Parathyroid adenoma (tissue), 2 donors: ENCODE measurements at regions not wholly inside any gene's neighbourhood (a gene's known extent, or its start where the extent isn't known, plus 50 kb on each side); places are given as distances from the start of the nearest gene placed in this dataset.
"Not testable (repeated sequence)": the region's sequence is repeated elsewhere in the genome, so short reads cannot be mapped to it uniquely, and the experiment has no call there.

Experiments
- H2AFZ ChIP-seq: fragments of 300-600 bp; sonication (generic); one replicate; pipeline ENCODE4 v1.7.0; 2017; ENCODE audit warnings: antibody characterized with exemption, mild to moderate bottlenecking
- H3K27ac ChIP-seq: fragments of 300-600 bp; sonication (generic); one replicate; pipeline ENCODE4 v1.7.0; 2017
- H3K27me3 ChIP-seq: fragments of 300-600 bp; sonication (generic); one replicate; pipeline ENCODE4 v1.7.0; 2017; ENCODE audit warnings: low read length; ENCODE audit not compliant: control insufficient read depth, insufficient read depth
- H3K36me3 ChIP-seq: fragments of 300-600 bp; sonication (generic); one replicate; pipeline ENCODE4 v1.7.0; 2017; ENCODE audit warnings: low read length; ENCODE audit not compliant: control insufficient read depth, insufficient read depth
- H3K4me1 ChIP-seq: fragments of 300-600 bp; sonication (generic); one replicate; pipeline ENCODE4 v1.7.0; 2017; ENCODE audit warnings: control low read depth
- H3K4me2 ChIP-seq: fragments of 300-600 bp; sonication (generic); one replicate; pipeline ENCODE4 v1.7.0; 2017; ENCODE audit warnings: low read length
- H3K4me3 ChIP-seq: fragments of 300-600 bp; sonication (generic); one replicate; pipeline ENCODE4 v1.7.0; 2017; ENCODE audit warnings: low read depth, low read length
- H3K79me2 ChIP-seq: fragments of 300-600 bp; sonication (generic); one replicate; pipeline ENCODE4 v1.7.0; 2017; ENCODE audit warnings: control low read depth
- H3K9ac ChIP-seq: fragments of 300-600 bp; sonication (generic); one replicate; pipeline ENCODE4 v1.7.0; 2017; ENCODE audit warnings: mild to moderate bottlenecking
- H3K9me3 ChIP-seq: fragments of 300-600 bp; sonication (generic); one replicate; pipeline ENCODE4 v1.7.0; 2017; ENCODE audit warnings: low read length; ENCODE audit not compliant: control insufficient read depth
- TF ChIP-seq, protein P1 (sequence below): fragments of 300-600 bp; sonication (generic); IDR thresholded peaks from one replicate; pipeline ENCODE4 v1.7.0; 2017; ENCODE audit warnings: antibody characterized with exemption, mild to moderate bottlenecking
- donor health status: primary hyperparathyroidism.

DNA sequence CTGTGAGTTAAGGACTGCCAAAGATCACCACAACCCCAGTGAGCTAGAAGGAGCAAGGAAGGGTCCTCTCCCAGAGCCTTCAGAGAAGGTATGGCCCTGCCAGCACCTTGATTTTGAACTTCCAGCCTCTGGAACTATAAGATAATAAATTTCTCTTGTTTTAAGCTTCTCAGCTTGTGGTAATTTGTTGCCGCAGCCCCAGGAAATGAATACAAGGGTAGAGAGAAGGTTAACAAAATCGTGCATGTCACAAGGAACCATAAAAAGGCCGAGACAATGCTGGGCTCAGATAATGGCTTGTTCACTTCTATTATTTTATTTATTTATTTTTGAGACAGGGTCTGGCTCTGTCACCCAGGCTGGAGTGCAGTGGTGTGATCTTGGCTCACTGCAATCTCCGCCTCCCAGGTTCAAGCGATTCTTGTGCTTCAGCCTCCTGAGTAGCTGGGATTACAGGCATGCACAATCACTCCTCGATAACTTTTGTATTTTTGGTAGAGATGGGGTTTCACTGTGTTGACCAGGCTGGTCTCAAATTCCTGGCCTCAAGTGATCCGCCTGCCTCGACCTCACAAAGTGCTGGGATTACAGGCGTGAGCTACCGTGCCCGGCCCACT, 71.5 kb downstream of the WSB1 start:
- not testable (repeated sequence) for H3K79me2 ChIP-seq, H3K27ac ChIP-seq, H3K4me1 ChIP-seq, H3K9ac ChIP-seq, H3K9me3 ChIP-seq, H3K36me3 ChIP-seq, H3K27me3 ChIP-seq, H2AFZ ChIP-seq, H3K4me2 ChIP-seq, H3K4me3 ChIP-seq

DNA sequence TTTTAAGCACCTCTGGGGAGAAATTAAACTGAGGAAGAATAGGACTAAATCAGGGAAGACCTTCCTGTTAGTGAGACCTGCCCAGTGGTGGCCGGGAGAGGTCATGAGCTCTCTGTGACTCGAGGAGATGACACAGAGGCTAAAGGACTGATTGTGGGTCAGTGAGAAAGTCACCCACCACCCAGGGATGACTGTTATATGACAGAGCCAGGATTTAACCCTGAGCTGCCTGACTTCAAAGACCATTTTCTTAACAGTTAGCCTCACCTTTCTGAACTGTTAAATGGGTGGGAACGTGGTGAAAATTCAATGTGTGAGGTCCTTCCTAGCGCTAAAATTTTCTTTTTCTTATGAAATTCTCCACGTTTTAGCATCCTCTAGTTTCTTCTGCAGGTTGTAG, 72.5 kb downstream of the WSB1 start:
- no peak overlapping the region for H3K4me2 ChIP-seq
- no peak overlapping the region for H3K4me3 ChIP-seq
- H3K9ac ChIP-seq, result no peak overlapping the region
- no peaks in the 10 kb centered on the region for H3K36me3 ChIP-seq
- TF ChIP-seq, protein P1, sequence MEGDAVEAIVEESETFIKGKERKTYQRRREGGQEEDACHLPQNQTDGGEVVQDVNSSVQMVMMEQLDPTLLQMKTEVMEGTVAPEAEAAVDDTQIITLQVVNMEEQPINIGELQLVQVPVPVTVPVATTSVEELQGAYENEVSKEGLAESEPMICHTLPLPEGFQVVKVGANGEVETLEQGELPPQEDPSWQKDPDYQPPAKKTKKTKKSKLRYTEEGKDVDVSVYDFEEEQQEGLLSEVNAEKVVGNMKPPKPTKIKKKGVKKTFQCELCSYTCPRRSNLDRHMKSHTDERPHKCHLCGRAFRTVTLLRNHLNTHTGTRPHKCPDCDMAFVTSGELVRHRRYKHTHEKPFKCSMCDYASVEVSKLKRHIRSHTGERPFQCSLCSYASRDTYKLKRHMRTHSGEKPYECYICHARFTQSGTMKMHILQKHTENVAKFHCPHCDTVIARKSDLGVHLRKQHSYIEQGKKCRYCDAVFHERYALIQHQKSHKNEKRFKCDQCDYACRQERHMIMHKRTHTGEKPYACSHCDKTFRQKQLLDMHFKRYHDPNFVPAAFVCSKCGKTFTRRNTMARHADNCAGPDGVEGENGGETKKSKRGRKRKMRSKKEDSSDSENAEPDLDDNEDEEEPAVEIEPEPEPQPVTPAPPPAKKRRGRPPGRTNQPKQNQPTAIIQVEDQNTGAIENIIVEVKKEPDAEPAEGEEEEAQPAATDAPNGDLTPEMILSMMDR, result no peak
- no peaks in the 10 kb centered on the region for H3K4me1 ChIP-seq
- no peak overlapping the region for H2AFZ ChIP-seq
- H3K27ac ChIP-seq, result no peak overlapping the region
- no peaks in the 10 kb centered on the region for H3K27me3 ChIP-seq
- H3K79me2 ChIP-seq, result no peaks in the 10 kb centered on the region
- no peaks in the 10 kb centered on the region for H3K9me3 ChIP-seq

DNA sequence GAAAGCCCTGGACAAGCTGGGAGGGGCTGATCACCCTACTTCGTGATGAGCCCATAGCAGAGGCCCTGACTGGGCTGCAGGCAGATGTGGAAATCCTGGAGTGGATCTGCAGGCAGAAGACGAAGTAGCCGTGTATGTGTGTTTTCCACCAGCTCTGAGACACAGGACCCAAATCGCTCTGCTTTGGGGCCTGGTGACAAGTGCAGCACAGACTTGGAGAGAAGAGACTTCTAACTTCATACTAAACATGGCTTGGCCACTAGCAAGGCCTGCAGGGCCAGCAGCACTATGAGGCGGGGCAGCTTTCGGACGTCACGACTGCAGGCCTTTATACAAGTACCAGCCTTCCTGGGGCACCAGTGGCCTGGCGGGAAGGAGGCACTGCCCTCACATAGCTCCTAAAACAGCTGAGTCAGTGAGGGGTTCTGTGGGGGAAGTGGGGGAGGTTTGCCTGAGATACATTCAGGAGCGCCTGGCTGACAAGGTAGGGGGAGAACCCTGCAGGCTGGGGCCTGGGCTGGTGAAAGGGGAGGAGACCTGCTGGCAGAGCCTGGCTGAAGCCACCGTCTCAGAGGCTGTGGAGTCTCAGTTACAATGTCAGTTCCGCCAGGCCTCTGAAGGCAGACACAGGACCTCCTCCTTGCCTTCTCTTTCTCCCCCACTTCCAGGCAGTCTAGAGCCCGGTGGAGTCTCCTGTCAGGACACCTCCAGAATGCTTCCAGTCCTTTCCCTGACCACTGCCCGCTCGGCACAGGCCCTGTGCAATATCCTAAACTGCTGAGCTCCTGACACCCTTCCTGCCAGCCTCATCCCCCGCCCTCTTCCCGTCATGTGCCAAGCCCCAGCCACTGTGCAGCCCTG, 73.4 kb downstream of the WSB1 start:
- H3K27ac ChIP-seq, result no peak overlapping the region
- TF ChIP-seq, protein P1, result no peak

DNA sequence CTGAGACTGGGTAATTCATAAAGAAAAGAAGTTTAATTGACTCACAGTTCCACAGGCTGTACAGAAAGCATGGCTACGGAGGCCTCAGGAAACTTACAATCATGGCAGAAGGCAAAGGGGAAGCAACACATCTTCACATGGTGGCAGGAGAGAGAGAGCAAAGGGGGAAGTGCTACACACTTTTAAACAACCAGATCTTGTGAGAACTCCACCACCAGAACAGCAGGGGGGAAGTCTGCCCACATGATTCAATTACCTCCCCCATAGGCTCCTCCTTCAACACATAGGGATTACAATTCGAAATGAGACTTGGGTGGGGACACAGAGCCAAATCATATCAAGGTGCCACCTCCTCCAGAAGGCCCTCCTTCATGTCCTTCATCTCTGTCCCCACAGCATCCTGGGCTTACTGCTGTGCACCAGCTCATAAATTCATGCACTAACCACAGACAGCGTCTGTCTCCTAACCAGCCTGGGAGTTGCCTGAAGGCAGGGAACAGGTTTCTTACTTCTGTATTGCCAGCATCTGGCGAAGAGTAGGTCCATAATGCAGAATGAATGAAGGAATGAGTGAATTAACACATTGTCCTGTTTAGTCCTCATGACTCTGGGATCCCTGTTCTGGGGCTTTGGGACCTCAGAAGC, 74.4 kb downstream of the WSB1 start:
- TF ChIP-seq, protein P1, result no peak
- no peaks in the 10 kb centered on the region for H3K27me3 ChIP-seq
- no peaks in the 10 kb centered on the region for H3K9me3 ChIP-seq
- no peaks in the 10 kb centered on the region for H3K4me1 ChIP-seq
- H3K9ac ChIP-seq, result no peak overlapping the region
- no peak overlapping the region for H3K4me2 ChIP-seq
- no peak overlapping the region for H2AFZ ChIP-seq
- H3K36me3 ChIP-seq, result no peaks in the 10 kb centered on the region
- no peak overlapping the region for H3K27ac ChIP-seq
- no peak overlapping the region for H3K4me3 ChIP-seq
- no peaks in the 10 kb centered on the region for H3K79me2 ChIP-seq

More for the DNA sequence above, 73.4 kb downstream of the WSB1 start:
- no peaks in the 10 kb centered on the region for H3K27me3 ChIP-seq
- H3K4me1 ChIP-seq, result no peaks in the 10 kb centered on the region
- no peak overlapping the region for H2AFZ ChIP-seq
- no peaks in the 10 kb centered on the region for H3K36me3 ChIP-seq
- no peaks in the 10 kb centered on the region for H3K9me3 ChIP-seq
- no peak overlapping the region for H3K4me3 ChIP-seq
- H3K9ac ChIP-seq, result no peak overlapping the region
- H3K4me2 ChIP-seq, result no peak overlapping the region
- H3K79me2 ChIP-seq, result no peaks in the 10 kb centered on the region

DNA sequence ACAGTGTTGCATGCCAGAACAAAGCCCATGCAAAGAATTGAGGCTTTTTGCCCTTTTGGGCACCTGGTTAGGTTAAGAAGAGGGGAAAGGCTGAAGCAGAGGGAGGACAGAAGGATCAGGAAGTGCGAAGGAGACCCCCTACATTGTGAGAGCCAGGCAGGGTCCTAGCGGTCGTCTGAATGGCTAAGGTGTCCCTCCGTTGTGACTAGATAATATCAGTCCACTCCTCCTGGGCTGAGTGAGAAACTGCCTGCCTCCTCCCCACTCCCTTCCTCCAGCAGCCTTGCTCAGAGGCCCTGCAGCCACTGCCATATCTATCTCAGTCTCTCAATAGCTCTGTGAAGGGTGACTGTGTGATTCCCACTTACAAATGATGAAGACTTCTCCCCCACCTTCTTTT, 75.1 kb downstream of the WSB1 start:
- no peak overlapping the region for H3K9ac ChIP-seq
- H3K36me3 ChIP-seq, result no peaks in the 10 kb centered on the region
- H3K4me1 ChIP-seq, result no peaks in the 10 kb centered on the region
- H3K4me2 ChIP-seq, result no peak overlapping the region
- no peaks in the 10 kb centered on the region for H3K79me2 ChIP-seq
- TF ChIP-seq, protein P1, result no peak
- no peaks in the 10 kb centered on the region for H3K9me3 ChIP-seq
- no peak overlapping the region for H2AFZ ChIP-seq
- H3K27me3 ChIP-seq, result no peaks in the 10 kb centered on the region
- no peak overlapping the region for H3K4me3 ChIP-seq
- no peak overlapping the region for H3K27ac ChIP-seq
